ENCODE measurements at regions not wholly inside any gene's neighbourhood (a gene's known extent, or its start where the extent isn't known, plus 50 kb on each side); places are given as distances from the start of the nearest gene placed in this dataset.

- TF ChIP-seq CTCF (IDR thresholded peaks at IDR 0.05 in 8 of 11, conservative IDR thresholded peaks at IDR 0.05 in 3 of 11) (no peak), POLR2A (IDR thresholded peaks at IDR 0.05) (no peak), POLR2AphosphoS5 (IDR thresholded peaks at IDR 0.05) (no peak)
- no peak for DNase-seq
- H3K27ac ChIP-seq, result no peak overlapping the region
- no peaks in the 10 kb centered on the region for H3K9me3 ChIP-seq
- no peaks in the 10 kb centered on the region for H3K4me1 ChIP-seq
- H3K4me3 ChIP-seq, result no peak overlapping the region
- H3K27me3 ChIP-seq (replicated peaks in 1 of 7), result peaks cover 0 to 4% (median 0%) of the 10 kb centered on the region in 7 donors
- no peaks in the 10 kb centered on the region for H3K36me3 ChIP-seq
- WGBS, 5 donors, result 88 to 94% (median 90%) methylated on average over 9 of the region's 9 CpGs
- intact Hi-C loops (cut with DNase I; ENCODE audit: low total_unique reads), result no loop called here
Observed at GRCh38 chr7:156162451-156162850, 350.2 kb upstream of the SHH start.

DNA sequence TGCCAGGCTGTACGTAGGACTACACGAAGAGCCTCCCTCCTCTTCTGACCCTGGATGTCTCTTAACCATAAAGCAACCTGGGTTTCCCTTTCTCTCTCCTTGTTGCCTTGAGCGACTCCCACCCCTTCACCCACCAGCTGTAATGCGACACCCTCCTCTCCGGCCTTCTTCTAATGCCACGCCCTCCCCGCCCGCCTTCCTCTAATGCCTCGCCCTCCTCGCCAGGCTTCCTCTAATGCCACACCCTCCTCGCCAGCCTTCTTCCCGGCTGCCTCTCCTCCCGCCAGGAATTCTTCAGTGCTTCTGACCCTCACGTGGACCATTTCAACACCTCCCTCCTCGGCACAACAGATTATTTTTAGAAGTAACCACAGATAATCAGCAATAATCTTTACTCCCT, 348.5 kb upstream of the SHH start:
- intact Hi-C loops (cut with DNase I; ENCODE audit: low total_unique reads), result no loop called here
- DNase-seq, result no peak
- no peak overlapping the region for H3K27ac ChIP-seq
- H3K4me3 ChIP-seq, result no peak overlapping the region
- no peaks in the 10 kb centered on the region for H3K36me3 ChIP-seq
- H3K27me3 ChIP-seq (replicated peaks in 1 of 7), result peaks cover 0 to 4% (median 0%) of the 10 kb centered on the region in 7 donors
- no peaks in the 10 kb centered on the region for H3K4me1 ChIP-seq
- 37 to 50% (median 46%) methylated on average over 15 of the region's 15 CpGs for WGBS, 5 donors
- TF ChIP-seq POLR2A (IDR thresholded peaks at IDR 0.05) (no peak), POLR2AphosphoS5 (IDR thresholded peaks at IDR 0.05) (no peak), CTCF (IDR thresholded peaks at IDR 0.05 in 8 of 11, conservative IDR thresholded peaks at IDR 0.05 in 3 of 11) (no peak)
- no peaks in the 10 kb centered on the region for H3K9me3 ChIP-seq

- Histone ChIP-seq H3K36me3 (no peaks in the 10 kb centered on the region), H3K27ac (no peak overlapping the region), H3K27me3 (replicated peaks in 1 of 7) (peaks cover 0 to 4% (median 0%) of the 10 kb centered on the region in 7 donors), H3K4me3 (no peak overlapping the region), H3K9me3 (no peaks in the 10 kb centered on the region), H3K4me1 (no peaks in the 10 kb centered on the region)
- no peak for DNase-seq
- 72 to 84% (median 82%) methylated on average over 11 of the region's 11 CpGs for WGBS, 5 donors
- intact Hi-C loops (cut with DNase I; ENCODE audit: low total_unique reads), result no loop called here
- TF ChIP-seq POLR2A (IDR thresholded peaks at IDR 0.05) (no peak), CTCF (IDR thresholded peaks at IDR 0.05 in 8 of 11, conservative IDR thresholded peaks at IDR 0.05 in 3 of 11) (no peak), POLR2AphosphoS5 (IDR thresholded peaks at IDR 0.05) (no peak)
Observed at GRCh38 chr7:156158693-156159092, 346.4 kb upstream of the SHH start.

- no peaks in the 10 kb centered on the region for H3K4me1 ChIP-seq
- no peak for DNase-seq
- intact Hi-C loops (cut with DNase I; ENCODE audit: low total_unique reads), result no loop called here
- no peak overlapping the region for H3K4me3 ChIP-seq
- no peaks in the 10 kb centered on the region for H3K9me3 ChIP-seq
- H3K27ac ChIP-seq, result no peak overlapping the region
- H3K27me3 ChIP-seq (replicated peaks in 1 of 7), result peaks cover 0 to 4% (median 0%) of the 10 kb centered on the region in 7 donors
- WGBS, 5 donors, result 78 to 90% (median 84%) methylated on average over 6 of the region's 6 CpGs
- TF ChIP-seq CTCF (IDR thresholded peaks at IDR 0.05 in 8 of 11, conservative IDR thresholded peaks at IDR 0.05 in 3 of 11) (no peak), POLR2AphosphoS5 (IDR thresholded peaks at IDR 0.05) (no peak), POLR2A (IDR thresholded peaks at IDR 0.05) (no peak)
- no peaks in the 10 kb centered on the region for H3K36me3 ChIP-seq
Observed at GRCh38 chr7:156158213-156158612, 345.9 kb upstream of the SHH start.
